ENCODE measurements at regions not wholly inside any gene's neighbourhood (a gene's known extent, or its start where the extent isn't known, plus 50 kb on each side); places are given as distances from the start of the nearest gene placed in this dataset.
"Not testable (repeated sequence)": the region's sequence is repeated elsewhere in the genome, so short reads cannot be mapped to it uniquely, and the experiment has no call there.

- DNase-seq (ENCODE audit: low read depth in 4 of 4, low spot score in 3 of 4) = no peak
These were observed 65.6 kb upstream of the MAML3 start for GRCh38 chr4:140219567-140219966.

- not testable (repeated sequence) for DNase-seq (ENCODE audit: low read depth in 4 of 4, low spot score in 3 of 4)
These were observed 65.1 kb upstream of the MAML3 start for GRCh38 chr4:140219070-140219469.

DNA sequence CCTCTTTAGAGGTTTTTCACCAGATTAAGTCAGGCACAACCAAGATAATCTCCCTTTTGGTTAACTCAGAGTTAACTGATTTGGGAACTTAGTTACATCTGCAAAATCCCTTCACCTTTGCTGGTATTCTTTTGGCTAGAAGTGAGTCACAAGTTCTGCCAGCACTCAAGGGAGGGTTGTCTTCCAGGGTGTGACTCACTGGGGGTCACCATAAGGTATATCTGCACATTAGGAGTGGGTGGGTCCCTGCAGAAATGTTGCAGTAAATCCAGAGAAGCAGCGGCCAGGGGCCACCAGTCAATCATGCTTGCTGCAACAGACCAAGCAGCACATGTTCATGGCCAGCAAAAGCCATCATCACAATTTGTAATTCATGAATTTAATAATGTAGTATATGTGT is 59.8 kb upstream of the MAML3 start:
- no peak for DNase-seq (ENCODE audit: low read depth in 4 of 4, low spot score in 3 of 4)

- no peak for DNase-seq (ENCODE audit: low read depth in 4 of 4, low spot score in 3 of 4)
These were observed 59.1 kb upstream of the MAML3 start for GRCh38 chr4:140213116-140213515.

DNA sequence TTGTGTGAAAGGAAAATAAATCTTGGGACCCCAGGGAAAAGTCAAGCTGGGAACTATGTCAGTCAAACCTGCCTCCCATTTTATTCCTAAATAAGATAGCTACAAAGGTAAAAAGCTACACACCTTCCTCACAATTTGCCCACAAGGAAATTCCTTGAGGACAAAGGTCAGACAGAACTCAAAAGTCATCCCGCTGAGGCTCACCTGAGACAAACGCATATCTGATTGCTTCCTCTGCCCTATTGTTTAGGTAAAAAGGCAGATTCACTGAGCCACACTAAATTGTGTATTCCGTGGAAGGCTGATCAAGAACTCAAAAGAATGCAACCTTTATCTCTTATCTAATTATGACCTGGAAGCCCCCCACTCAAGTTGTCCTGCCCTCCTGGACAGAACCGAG is 58.7 kb upstream of the MAML3 start:
- no peak for DNase-seq (ENCODE audit: low read depth in 4 of 4, low spot score in 3 of 4)

GRCh38 chr4:140212194-140212593 is 58.2 kb upstream of the MAML3 start:
- no peak for DNase-seq (ENCODE audit: low read depth in 4 of 4, low spot score in 3 of 4)

- no peak for DNase-seq (ENCODE audit: low read depth in 4 of 4, low spot score in 3 of 4)
These were observed 57.7 kb upstream of the MAML3 start for GRCh38 chr4:140211693-140212092.

DNA sequence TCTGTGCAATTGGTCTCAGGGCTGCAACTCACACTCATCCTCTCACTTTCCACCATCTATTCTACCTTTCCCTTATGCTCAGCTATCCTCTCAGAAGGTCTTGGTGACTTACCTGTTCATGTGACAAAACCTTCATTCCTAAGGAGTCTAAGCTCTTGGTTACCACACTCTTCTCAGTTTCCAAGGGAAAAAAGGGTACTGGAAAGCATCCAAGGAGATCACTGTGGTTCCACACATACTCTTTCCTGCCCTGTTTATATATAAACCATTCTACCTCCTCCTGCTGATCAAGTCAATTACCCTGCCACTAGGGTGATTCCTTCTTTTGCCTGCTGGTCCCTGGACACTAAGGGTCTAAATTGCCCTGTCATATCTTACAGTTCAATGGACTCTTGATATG is 57.2 kb upstream of the MAML3 start:
- no peak for DNase-seq (ENCODE audit: low read depth in 4 of 4, low spot score in 3 of 4)

- no peak for DNase-seq (ENCODE audit: low read depth in 4 of 4, low spot score in 3 of 4)
These were observed 54.9 kb upstream of the MAML3 start for GRCh38 chr4:140208921-140209320.
